GM18868 (cell line): ENCODE measurements at regions not wholly inside any gene's neighbourhood (a gene's known extent, or its start where the extent isn't known, plus 50 kb on each side); places are given as distances from the start of the nearest gene placed in this dataset.

ENCODE experiments used
- ATAC-seq: cut with Tn5 transposase; IDR thresholded peaks from one replicate; pipeline ENCODE4 v1.9.1; 2021; ENCODE audit warnings: mild to moderate bottlenecking, moderate library complexity; ENCODE audit not compliant: unreplicated experiment

- ATAC-seq, result no peak
Observed at GRCh38 chr7:142347091-142347490, 89.2 kb upstream of the PRSS58 start.

DNA sequence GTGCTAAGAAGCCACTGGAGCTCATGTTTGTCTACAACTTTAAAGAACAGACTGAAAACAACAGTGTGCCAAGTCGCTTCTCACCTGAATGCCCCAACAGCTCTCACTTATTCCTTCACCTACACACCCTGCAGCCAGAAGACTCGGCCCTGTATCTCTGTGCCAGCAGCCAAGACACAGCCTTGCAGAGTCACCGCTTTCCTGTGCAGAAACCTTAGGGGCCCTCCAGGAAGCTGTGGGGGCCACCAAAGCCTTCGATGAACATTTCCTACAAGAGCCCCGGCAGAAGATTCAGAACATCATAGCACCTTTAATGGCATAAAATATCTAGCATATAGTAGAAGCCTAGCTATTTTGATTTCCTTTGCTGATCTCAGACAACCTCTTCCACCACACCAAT is 88.0 kb upstream of the PRSS58 start:
- no peak for ATAC-seq

- no peak for ATAC-seq
Observed at GRCh38 chr7:142338633-142339501, 81.0 kb upstream of the PRSS58 start.

- ATAC-seq, result no peak
Observed at GRCh38 chr7:142337054-142338001, 79.5 kb upstream of the PRSS58 start.

DNA sequence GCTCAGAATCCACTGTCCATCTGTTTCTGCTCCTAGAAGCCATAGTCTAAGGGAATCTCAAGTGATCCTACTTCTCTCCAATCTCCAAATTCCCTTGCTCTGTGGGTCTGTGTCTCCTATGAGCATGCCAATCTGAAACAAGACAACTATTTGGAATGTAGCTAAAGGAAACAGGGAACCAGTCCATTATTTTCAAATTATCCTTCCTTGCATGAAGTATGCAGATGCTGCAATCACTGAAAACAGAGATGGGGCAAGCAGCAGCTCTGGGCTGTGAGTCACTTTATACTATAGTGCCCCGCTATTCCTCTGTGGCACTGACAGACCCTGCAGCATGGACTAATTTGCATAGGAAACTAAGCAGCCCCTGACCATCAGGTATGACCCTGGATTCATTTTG is 76.9 kb upstream of the PRSS58 start:
- no peak for ATAC-seq

- no peak for ATAC-seq
Observed at GRCh38 chr7:142334236-142334635, 76.4 kb upstream of the PRSS58 start.

DNA sequence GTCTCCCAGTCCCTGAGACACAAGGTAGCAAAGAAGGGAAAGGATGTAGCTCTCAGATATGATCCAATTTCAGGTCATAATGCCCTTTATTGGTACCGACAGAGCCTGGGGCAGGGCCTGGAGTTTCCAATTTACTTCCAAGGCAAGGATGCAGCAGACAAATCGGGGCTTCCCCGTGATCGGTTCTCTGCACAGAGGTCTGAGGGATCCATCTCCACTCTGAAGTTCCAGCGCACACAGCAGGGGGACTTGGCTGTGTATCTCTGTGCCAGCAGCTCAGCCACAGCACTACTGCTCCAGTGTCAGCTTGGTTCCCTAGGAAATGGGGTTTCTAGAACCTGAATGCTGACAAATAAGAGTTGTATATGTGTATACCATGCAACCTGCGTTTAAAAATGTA is 74.6 kb upstream of the PRSS58 start:
- no peak for ATAC-seq

- no peak for ATAC-seq
Observed at GRCh38 chr7:142331941-142332340, 74.1 kb upstream of the PRSS58 start.

DNA sequence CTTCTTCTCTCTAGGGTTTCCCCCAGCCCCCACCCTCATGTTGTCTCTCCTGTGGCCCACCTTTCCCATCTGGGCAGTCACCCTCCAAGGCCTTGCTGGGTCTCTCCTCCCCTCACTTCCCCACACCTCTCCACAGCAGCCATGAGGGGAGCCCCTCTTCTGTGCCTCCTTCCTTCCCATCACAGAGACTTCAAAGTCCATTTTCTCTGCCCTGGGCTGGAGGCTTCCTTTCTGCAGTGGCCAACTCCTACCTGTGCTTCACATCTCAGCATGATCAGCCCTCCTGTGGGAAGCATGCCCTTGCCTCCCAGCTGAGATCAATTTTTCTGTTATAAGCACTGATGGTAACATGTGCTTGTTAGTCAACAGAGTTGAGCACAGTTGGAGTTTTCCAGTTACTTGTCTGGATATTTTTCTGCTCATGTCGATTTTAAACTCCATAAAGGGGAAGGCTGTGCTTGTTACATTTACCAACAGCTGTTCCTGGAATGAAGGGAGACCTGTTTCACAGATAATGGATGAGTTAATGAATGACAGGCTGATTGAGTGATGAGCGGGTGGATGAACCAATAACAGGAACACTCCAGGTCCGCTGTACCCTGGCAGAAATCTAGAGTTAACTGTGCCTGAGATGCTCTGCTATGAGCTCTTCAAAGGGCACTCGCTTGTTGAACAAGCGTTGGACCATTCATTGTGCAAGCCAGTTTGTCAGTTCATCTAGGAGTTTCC is 71.4 kb upstream of the PRSS58 start:
- no peak for ATAC-seq

- ATAC-seq, result no peak
Observed at GRCh38 chr7:142328551-142328950, 70.7 kb upstream of the PRSS58 start.

GRCh38 chr7:142327628-142328405 is 70.0 kb upstream of the PRSS58 start:
- no peak for ATAC-seq

DNA sequence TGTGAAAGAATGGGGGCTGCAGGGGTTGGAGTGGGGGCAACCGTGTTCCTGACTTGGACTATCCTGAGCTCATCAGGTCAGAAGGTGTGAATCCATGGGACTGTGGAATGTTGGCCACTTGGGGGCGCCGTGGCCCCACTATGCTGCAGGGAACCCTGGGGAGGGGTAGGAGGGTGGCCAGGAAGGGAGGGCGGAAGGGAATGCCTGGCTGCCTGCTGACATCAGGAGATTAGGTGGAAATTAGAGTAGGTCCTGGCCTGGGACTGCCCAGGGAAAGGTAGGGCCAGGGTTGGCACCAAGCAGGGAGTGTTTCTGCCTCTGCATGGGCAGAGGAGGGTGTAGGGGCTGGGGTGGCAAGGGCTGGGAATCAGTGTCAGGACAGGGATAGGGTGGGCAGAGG is 65.8 kb upstream of the PRSS58 start:
- peak; percentile 49 for ATAC-seq

DNA sequence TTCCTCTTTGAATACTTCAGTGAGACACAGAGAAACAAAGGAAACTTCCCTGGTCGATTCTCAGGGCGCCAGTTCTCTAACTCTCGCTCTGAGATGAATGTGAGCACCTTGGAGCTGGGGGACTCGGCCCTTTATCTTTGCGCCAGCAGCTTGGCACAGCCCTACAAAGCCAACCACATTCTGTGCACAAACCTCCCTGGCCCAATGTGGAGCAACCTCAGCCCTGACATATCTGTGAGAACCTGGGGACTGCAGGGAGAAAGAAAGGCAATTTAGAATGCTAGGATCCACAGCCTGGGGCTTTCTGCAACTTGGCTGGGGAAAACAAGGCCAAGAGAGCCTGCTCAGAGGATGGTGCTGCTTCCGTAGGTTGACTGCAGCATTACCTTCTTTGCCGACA is 63.5 kb upstream of the PRSS58 start:
- no peak for ATAC-seq

DNA sequence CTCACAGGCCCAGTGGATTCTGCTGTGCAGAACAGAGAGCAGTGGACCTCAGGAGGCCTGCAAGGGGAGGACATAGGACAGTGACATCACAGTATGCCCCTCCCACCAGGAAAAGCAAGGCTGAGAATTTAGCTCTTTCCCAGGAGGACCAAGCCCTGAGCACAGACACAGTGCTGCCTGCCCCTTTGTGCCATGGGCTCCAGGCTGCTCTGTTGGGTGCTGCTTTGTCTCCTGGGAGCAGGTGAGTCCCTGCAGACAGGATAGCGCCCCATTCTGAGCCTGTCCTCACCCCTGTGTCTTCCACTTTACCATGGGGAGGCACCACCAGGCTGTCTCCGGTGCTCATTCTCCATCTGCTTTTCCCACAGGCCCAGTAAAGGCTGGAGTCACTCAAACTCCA is 63.0 kb upstream of the PRSS58 start:
- no peak for ATAC-seq

DNA sequence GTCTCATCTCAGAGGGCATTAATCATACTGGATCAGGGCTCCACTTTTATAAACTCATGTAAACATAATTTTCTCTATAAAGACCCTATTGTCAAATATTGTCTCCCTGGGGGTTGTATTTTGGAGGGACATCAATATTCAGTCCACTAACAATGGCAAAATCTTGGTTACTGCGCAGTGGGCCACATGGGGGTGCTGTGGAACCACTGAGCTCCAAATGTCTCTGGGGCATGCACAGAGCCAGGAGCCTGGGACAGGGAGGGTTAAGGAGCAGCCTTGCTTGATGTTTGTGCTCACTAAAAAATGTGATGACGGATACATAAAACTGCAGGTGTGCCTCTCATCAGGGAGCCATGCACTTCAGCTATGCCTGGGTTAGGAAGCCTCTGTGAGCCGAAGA is 62.1 kb upstream of the PRSS58 start:
- ATAC-seq, result no peak

DNA sequence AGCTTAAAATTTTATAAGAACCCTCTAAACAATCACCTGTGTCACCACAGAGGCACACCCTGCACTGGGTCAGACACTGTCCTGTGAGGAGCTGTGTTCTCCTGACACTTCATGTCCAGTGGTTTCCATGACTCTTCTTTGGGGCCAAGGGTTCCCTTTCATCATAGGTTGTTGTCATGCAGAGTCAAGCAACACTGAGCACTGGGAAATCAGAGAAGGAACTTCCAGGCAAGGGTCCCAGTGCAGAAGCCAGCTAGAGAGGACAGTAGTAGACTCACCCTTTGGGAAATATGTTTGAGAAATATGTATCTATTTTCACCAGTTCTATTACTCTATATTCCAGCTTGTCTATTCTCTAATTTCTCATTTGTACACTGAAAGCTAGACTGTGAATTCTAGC is 56.4 kb upstream of the PRSS58 start:
- no peak for ATAC-seq

- ATAC-seq, result no peak
Observed at GRCh38 chr7:142313528-142313927, 55.7 kb upstream of the PRSS58 start.

- ATAC-seq, result no peak
Observed at GRCh38 chr7:142311876-142312275, 54.0 kb upstream of the PRSS58 start.

- no peak for ATAC-seq
Observed at GRCh38 chr7:142308918-142309317, 51.1 kb upstream of the PRSS58 start.

- ATAC-seq, result no peak
Observed at GRCh38 chr7:142308326-142308725, 50.5 kb upstream of the PRSS58 start.
